ENCODE measurements at regions not wholly inside any gene's neighbourhood (a gene's known extent, or its start where the extent isn't known, plus 50 kb on each side); places are given as distances from the start of the nearest gene placed in this dataset.

GRCh38 chrX:137425986-137426385, 139.9 kb upstream of the ZIC3 start:
- Mint-ChIP-seq H3K27me3 (peaks cover 69% of the 10 kb centered on the region), H3K4me3 (no peak overlapping the region), H3K9me3 (no peaks in the 10 kb centered on the region), H3K4me1 (peaks cover 5% of the 10 kb centered on the region), H3K27ac (no peak overlapping the region), H3K36me3 (ENCODE audit: low read depth) (no peaks in the 10 kb centered on the region)
- CTCF ChIA-PET = no interaction called here
- DNase-seq = no peak
- POLR2A ChIA-PET = no interaction called here

- no peak for DNase-seq
Observed at GRCh38 chrX:137425273-137425902, 140.5 kb upstream of the ZIC3 start.

GRCh38 chrX:137424679-137425078, 141.2 kb upstream of the ZIC3 start:
- peaks cover 63% of the 10 kb centered on the region for H3K27me3 Mint-ChIP-seq
- CTCF ChIA-PET = no interaction called here
- POLR2A ChIA-PET = no interaction called here
- H3K9me3 Mint-ChIP-seq = no peaks in the 10 kb centered on the region
- peaks cover 5% of the 10 kb centered on the region for H3K4me1 Mint-ChIP-seq
- no peaks in the 10 kb centered on the region for H3K36me3 Mint-ChIP-seq (ENCODE audit: low read depth)
- DNase-seq = no peak
- H3K27ac Mint-ChIP-seq = no peak overlapping the region
- H3K4me3 Mint-ChIP-seq = no peak overlapping the region

More at GRCh38 chrX:137425273-137425902, 140.5 kb upstream of the ZIC3 start:
- Mint-ChIP-seq H3K4me3 (no peak overlapping the region), H3K36me3 (ENCODE audit: low read depth) (no peaks in the 10 kb centered on the region), H3K27ac (peak overlapping the region; percentile 19), H3K4me1 (peaks cover 5% of the 10 kb centered on the region), H3K9me3 (no peaks in the 10 kb centered on the region), H3K27me3 (peaks cover 65% of the 10 kb centered on the region)
- POLR2A ChIA-PET = no interaction called here
- CTCF ChIA-PET = no interaction called here

GRCh38 chrX:137423241-137423640, 142.7 kb upstream of the ZIC3 start:
- Mint-ChIP-seq H3K4me1 (peaks cover 5% of the 10 kb centered on the region), H3K27me3 (peaks cover 55% of the 10 kb centered on the region), H3K27ac (no peak overlapping the region), H3K4me3 (no peak overlapping the region), H3K9me3 (no peaks in the 10 kb centered on the region), H3K36me3 (ENCODE audit: low read depth) (no peaks in the 10 kb centered on the region)
- POLR2A ChIA-PET = no interaction called here
- CTCF ChIA-PET = no interaction called here
- DNase-seq = no peak

GRCh38 chrX:137418086-137418485, 147.8 kb upstream of the ZIC3 start:
- no peaks in the 10 kb centered on the region for H3K9me3 Mint-ChIP-seq
- CTCF ChIA-PET = no interaction called here
- DNase-seq = no peak
- H3K27ac Mint-ChIP-seq = no peak overlapping the region
- H3K4me3 Mint-ChIP-seq = no peak overlapping the region
- H3K4me1 Mint-ChIP-seq = peaks cover 5% of the 10 kb centered on the region
- POLR2A ChIA-PET = no interaction called here
- peaks cover 22% of the 10 kb centered on the region for H3K27me3 Mint-ChIP-seq
- no peaks in the 10 kb centered on the region for H3K36me3 Mint-ChIP-seq (ENCODE audit: low read depth)

GRCh38 chrX:137413190-137413589, 152.7 kb upstream of the ZIC3 start:
- no peak overlapping the region for H3K4me3 Mint-ChIP-seq
- POLR2A ChIA-PET = no interaction called here
- CTCF ChIA-PET = no interaction called here
- H3K27me3 Mint-ChIP-seq = peaks cover 7% of the 10 kb centered on the region
- no peaks in the 10 kb centered on the region for H3K36me3 Mint-ChIP-seq (ENCODE audit: low read depth)
- peaks cover 5% of the 10 kb centered on the region for H3K4me1 Mint-ChIP-seq
- H3K27ac Mint-ChIP-seq = no peak overlapping the region
- no peaks in the 10 kb centered on the region for H3K9me3 Mint-ChIP-seq
- DNase-seq = no peak

GRCh38 chrX:137405449-137406140, 160.3 kb upstream of the ZIC3 start:
- Mint-ChIP-seq H3K4me3 (no peak overlapping the region), H3K9me3 (no peaks in the 10 kb centered on the region), H3K27ac (no peak overlapping the region), H3K27me3 (no peaks in the 10 kb centered on the region), H3K36me3 (ENCODE audit: low read depth) (no peaks in the 10 kb centered on the region), H3K4me1 (no peaks in the 10 kb centered on the region)
- no peak for DNase-seq
- POLR2A ChIA-PET = no interaction called here
- CTCF ChIA-PET = no interaction called here

- no peak overlapping the region for H3K4me3 Mint-ChIP-seq
- no peaks in the 10 kb centered on the region for H3K36me3 Mint-ChIP-seq (ENCODE audit: low read depth)
- no peaks in the 10 kb centered on the region for H3K9me3 Mint-ChIP-seq
- CTCF ChIA-PET = no interaction called here
- POLR2A ChIA-PET = no interaction called here
- H3K27ac Mint-ChIP-seq = no peak overlapping the region
- no peaks in the 10 kb centered on the region for H3K4me1 Mint-ChIP-seq
- DNase-seq = no peak
- H3K27me3 Mint-ChIP-seq = no peaks in the 10 kb centered on the region
Observed at GRCh38 chrX:137401092-137401491, 164.8 kb upstream of the ZIC3 start.

- H3K36me3 Mint-ChIP-seq (ENCODE audit: low read depth) = no peaks in the 10 kb centered on the region
- H3K27me3 Mint-ChIP-seq = no peaks in the 10 kb centered on the region
- H3K4me3 Mint-ChIP-seq = no peak overlapping the region
- ChIA-PET POLR2A (no interaction called here), CTCF (no interaction called here)
- no peak overlapping the region for H3K27ac Mint-ChIP-seq
- DNase-seq = no peak
- H3K4me1 Mint-ChIP-seq = no peaks in the 10 kb centered on the region
- no peaks in the 10 kb centered on the region for H3K9me3 Mint-ChIP-seq
Observed at GRCh38 chrX:137387646-137388045, 178.3 kb upstream of the ZIC3 start.

- H3K4me1 Mint-ChIP-seq = no peaks in the 10 kb centered on the region
- POLR2A ChIA-PET = no interaction called here
- H3K27me3 Mint-ChIP-seq = no peaks in the 10 kb centered on the region
- no peaks in the 10 kb centered on the region for H3K36me3 Mint-ChIP-seq (ENCODE audit: low read depth)
- no peak overlapping the region for H3K27ac Mint-ChIP-seq
- H3K4me3 Mint-ChIP-seq = no peak overlapping the region
- CTCF ChIA-PET = no interaction called here
- DNase-seq = no peak
- H3K9me3 Mint-ChIP-seq = no peaks in the 10 kb centered on the region
Observed at GRCh38 chrX:137366018-137366633, 199.8 kb upstream of the ZIC3 start.

- no peak overlapping the region for H3K4me3 Mint-ChIP-seq
- POLR2A ChIA-PET = no interaction called here
- no peaks in the 10 kb centered on the region for H3K36me3 Mint-ChIP-seq (ENCODE audit: low read depth)
- CTCF ChIA-PET = no interaction called here
- no peaks in the 10 kb centered on the region for H3K27me3 Mint-ChIP-seq
- no peak for DNase-seq
- H3K9me3 Mint-ChIP-seq = no peaks in the 10 kb centered on the region
- no peaks in the 10 kb centered on the region for H3K4me1 Mint-ChIP-seq
- no peak overlapping the region for H3K27ac Mint-ChIP-seq
Observed at GRCh38 chrX:137363559-137363958, 202.4 kb upstream of the ZIC3 start.

- no peak for DNase-seq
- Mint-ChIP-seq H3K36me3 (ENCODE audit: low read depth) (no peaks in the 10 kb centered on the region), H3K4me3 (no peak overlapping the region), H3K9me3 (no peaks in the 10 kb centered on the region), H3K27ac (no peak overlapping the region), H3K4me1 (no peaks in the 10 kb centered on the region), H3K27me3 (no peaks in the 10 kb centered on the region)
- CTCF ChIA-PET = no interaction called here
- POLR2A ChIA-PET = no interaction called here
Observed at GRCh38 chrX:137362583-137362982, 203.3 kb upstream of the ZIC3 start.

GRCh38 chrX:137354851-137355250, 211.1 kb upstream of the ZIC3 start:
- no peak overlapping the region for H3K27ac Mint-ChIP-seq
- no peaks in the 10 kb centered on the region for H3K27me3 Mint-ChIP-seq
- H3K36me3 Mint-ChIP-seq (ENCODE audit: low read depth) = no peaks in the 10 kb centered on the region
- H3K4me1 Mint-ChIP-seq = no peaks in the 10 kb centered on the region
- no peak for DNase-seq
- POLR2A ChIA-PET = no interaction called here
- CTCF ChIA-PET = no interaction called here
- no peak overlapping the region for H3K4me3 Mint-ChIP-seq
- no peaks in the 10 kb centered on the region for H3K9me3 Mint-ChIP-seq

- no peaks in the 10 kb centered on the region for H3K36me3 Mint-ChIP-seq (ENCODE audit: low read depth)
- H3K27ac Mint-ChIP-seq = no peak overlapping the region
- ChIA-PET CTCF (no interaction called here), POLR2A (no interaction called here)
- no peak for DNase-seq
- H3K4me3 Mint-ChIP-seq = no peak overlapping the region
- H3K27me3 Mint-ChIP-seq = no peaks in the 10 kb centered on the region
- no peaks in the 10 kb centered on the region for H3K9me3 Mint-ChIP-seq
- no peaks in the 10 kb centered on the region for H3K4me1 Mint-ChIP-seq
Observed at GRCh38 chrX:137353404-137353803, 212.5 kb upstream of the ZIC3 start.
